ENCODE measurements at regions not wholly inside any gene's neighbourhood (a gene's known extent, or its start where the extent isn't known, plus 50 kb on each side); places are given as distances from the start of the nearest gene placed in this dataset.

- RAD21 ChIA-PET (ENCODE audit: unreplicated experiment): no interaction called here
- Histone ChIP-seq H3K36me3 (ENCODE audit: control insufficient read depth in 2 of 2, insufficient read depth in 2 of 2, low read length in 1 of 2) (no peaks in the 10 kb centered on the region), H3K4me1 (ENCODE audit: control insufficient read depth, insufficient read depth, low read length) (no peaks in the 10 kb centered on the region), H3K9ac (ENCODE audit: control insufficient read depth, insufficient read depth, low read length) (no peak overlapping the region), H4K20me1 (ENCODE audit: control insufficient read depth, insufficient read depth) (no peaks in the 10 kb centered on the region), H3K4me2 (ENCODE audit: control insufficient read depth, insufficient read depth) (no peak overlapping the region), H2AFZ (ENCODE audit: control insufficient read depth, low read depth, low read length) (no peak overlapping the region), H3K79me2 (ENCODE audit: control insufficient read depth, insufficient read depth, low read length) (no peaks in the 10 kb centered on the region), H3K9me3 (replicated peaks; ENCODE audit: control insufficient read depth, insufficient read depth, low read length) (no peaks in the 10 kb centered on the region; the same call in 2 of the 3 replicates), H3K27me3 (replicated peaks in 1 of 2; ENCODE audit: control insufficient read depth in 2 of 2, insufficient read depth in 2 of 2, low read length in 1 of 2) (no peaks in the 10 kb centered on the region), H3K4me3 (no peak overlapping the region), H3K27ac (ENCODE audit: control insufficient read depth, insufficient read depth) (no peak overlapping the region)
- 13% methylated on average over 5 of the region's 5 CpGs for WGBS (ENCODE audit: insufficient coverage, insufficient replicate concordance, low lambda C conversion rate, missing lambda C conversion rate)
- FAIRE-seq: no peak
- intact Hi-C loops (cut with micrococcal nuclease; ENCODE audit: unreplicated experiment) (no loop called here), in situ Hi-C loops (cut with MboI) (no loop called here)
- DNase-seq (ENCODE audit: low read depth, low spot score): no peak
- no TSS peak for BruUV-seq (replicated peaks)
- POLR2A ChIA-PET: no interaction called here
- CTCF ChIA-PET: no interaction called here
- ATAC-seq: no peak
- SMC1A ChIA-PET (ENCODE audit: uncharacterized antibody, unreplicated experiment): no interaction called here
- TF ChIP-seq NFXL1 (IDR thresholded peaks at IDR 0.05; ENCODE audit: borderline replicate concordance) (no peak), STAT1 (conservative IDR thresholded peaks at IDR 0.05) (no peak), DPF2 (IDR thresholded peaks at IDR 0.05) (no peak), HSF1 (IDR thresholded peaks at IDR 0.05; ENCODE audit: low read depth, low read length) (no peak), NR2C1 (IDR thresholded peaks at IDR 0.05) (no peak), E2F8 (IDR thresholded peaks at IDR 0.05; ENCODE audit: low read depth, partially characterized antibody) (no peak), IKZF2 (IDR thresholded peaks at IDR 0.05) (no peak), JUND (IDR thresholded peaks at IDR 0.05; ENCODE audit: low read depth, low read length) (no peak), EP300 (IDR thresholded peaks at IDR 0.05; ENCODE audit: borderline replicate concordance in 1 of 2, control insufficient read depth in 1 of 2, low read depth in 2 of 2, low read length in 2 of 2) (no peak), ZBTB4 (CRISPR knock-in tag; IDR thresholded peaks at IDR 0.05) (no peak), TARDBP (IDR thresholded peaks at IDR 0.05; ENCODE audit: borderline replicate concordance) (no peak), CBFB (IDR thresholded peaks at IDR 0.05; ENCODE audit: low read depth) (no peak), KAT2A (conservative IDR thresholded peaks at IDR 0.05; ENCODE audit: control insufficient read depth, low read depth, low read length) (no peak), CEBPZ (IDR thresholded peaks at IDR 0.05; ENCODE audit: low read depth, low read length) (no peak)
These were observed 1324.7 kb downstream of the AACS start for GRCh38 chr12:126389961-126390360.
